ENCODE measurements at regions not wholly inside any gene's neighbourhood (a gene's known extent, or its start where the extent isn't known, plus 50 kb on each side); places are given as distances from the start of the nearest gene placed in this dataset.

- H3K4me3 ChIP-seq (ENCODE audit: low read depth, low read length): no peak overlapping the region
- DNase-seq (ENCODE audit: low read depth): no peak
Observed at GRCh38 chr19:16000024-16000663, 51.3 kb downstream of the OR10H4 start.

GRCh38 chr19:16001481-16002312 lies 52.9 kb downstream of the OR10H4 start:
- peak; percentile 81 for DNase-seq (ENCODE audit: low read depth)
- peak overlapping the region; percentile 57 for H3K4me3 ChIP-seq (ENCODE audit: low read depth, low read length)
- TF ChIP-seq MAX (IDR thresholded peaks at IDR 0.05; ENCODE audit: low read depth, low read length) (no peak), POLR2A (IDR thresholded peaks at IDR 0.05; ENCODE audit: extremely low read depth, insufficient read length) (no peak), CTCF (IDR thresholded peaks at IDR 0.05; ENCODE audit: low read depth, low read length) (no peak), MYC (IDR thresholded peaks at IDR 0.05; ENCODE audit: low read depth, low read length) (no peak)

More at GRCh38 chr19:16000024-16000663, 51.3 kb downstream of the OR10H4 start:
- TF ChIP-seq POLR2A (IDR thresholded peaks at IDR 0.05; ENCODE audit: extremely low read depth, insufficient read length) (no peak), MYC (IDR thresholded peaks at IDR 0.05; ENCODE audit: low read depth, low read length) (no peak), CTCF (IDR thresholded peaks at IDR 0.05; ENCODE audit: low read depth, low read length) (no peak), MAX (IDR thresholded peaks at IDR 0.05; ENCODE audit: low read depth, low read length) (no peak)

GRCh38 chr19:16002406-16003384 lies 53.9 kb downstream of the OR10H4 start:
- DNase-seq (ENCODE audit: low read depth): peak; percentile 19
- peak overlapping the region; percentile 57 for H3K4me3 ChIP-seq (ENCODE audit: low read depth, low read length)

GRCh38 chr19:16003391-16003790 lies 54.6 kb downstream of the OR10H4 start:
- DNase-seq (ENCODE audit: low read depth): no peak
- no peak overlapping the region for H3K4me3 ChIP-seq (ENCODE audit: low read depth, low read length)
- TF ChIP-seq POLR2A (IDR thresholded peaks at IDR 0.05; ENCODE audit: extremely low read depth, insufficient read length): no peak
- TF ChIP-seq MAX (IDR thresholded peaks at IDR 0.05; ENCODE audit: low read depth, low read length): no peak
- no peak for TF ChIP-seq MYC (IDR thresholded peaks at IDR 0.05; ENCODE audit: low read depth, low read length)
- TF ChIP-seq CTCF (IDR thresholded peaks at IDR 0.05; ENCODE audit: low read depth, low read length): no peak

More at GRCh38 chr19:16002406-16003384, 53.9 kb downstream of the OR10H4 start:
- TF ChIP-seq MAX (IDR thresholded peaks at IDR 0.05; ENCODE audit: low read depth, low read length): no peak
- TF ChIP-seq CTCF (IDR thresholded peaks at IDR 0.05; ENCODE audit: low read depth, low read length): no peak

- TF ChIP-seq MAX (IDR thresholded peaks at IDR 0.05; ENCODE audit: low read depth, low read length) (no peak), MYC (IDR thresholded peaks at IDR 0.05; ENCODE audit: low read depth, low read length) (no peak), POLR2A (IDR thresholded peaks at IDR 0.05; ENCODE audit: extremely low read depth, insufficient read length) (no peak), CTCF (IDR thresholded peaks at IDR 0.05; ENCODE audit: low read depth, low read length) (no peak)
- no peak overlapping the region for H3K4me3 ChIP-seq (ENCODE audit: low read depth, low read length)
- no peak for DNase-seq (ENCODE audit: low read depth)
Observed at GRCh38 chr19:16005925-16006324, 57.1 kb downstream of the OR10H4 start.

Data from NB4 (cell line).